Caco-2 (cell line): ENCODE measurements at regions not wholly inside any gene's neighbourhood (a gene's known extent, or its start where the extent isn't known, plus 50 kb on each side); places are given as distances from the start of the nearest gene placed in this dataset.

Experiments
- BruUV-seq: library from RNA; stranded (reverse); fragments of 400-500 nt; replicated peaks from 2 replicates; lab custom pipeline; 2021; lab: Mats Ljungman, UMichigan
- CTCF ChIA-PET: fragments of 300-600 bp; sonication (Branson Sonifier 250); formaldehyde crosslinking; loops from one replicate; lab custom pipeline; 2022; ENCODE audit warnings: antibody characterized with exemption; lab: Charles Lee
- POLR2A ChIA-PET: fragments of 300-600 bp; sonication (Branson Sonifier 250); formaldehyde crosslinking; loops from one replicate; lab custom pipeline; 2022; ENCODE audit warnings: antibody characterized with exemption; lab: Charles Lee
- DNase-seq, 2 experiments: peaks; one replicate each; pipeline versions ENCODE4 v3.0.0 to v3.0.0-alpha.2; 2020 to 2022
- H3K27me3 ChIP-seq: replicated peaks from 2 replicates; pipeline ENCODE4 v1.6.0; 2011; ENCODE audit warnings: low read length; ENCODE audit not compliant: control insufficient read depth, insufficient read depth
- H3K36me3 ChIP-seq: 2 replicates; pipeline ENCODE4 v1.5.1; 2011; ENCODE audit warnings: low read length; ENCODE audit not compliant: control insufficient read depth, insufficient read depth
- H3K4me1 ChIP-seq: fragments of 250-450 bp; sonication (Bioruptor Pico); 2 replicates; pipeline ENCODE4 v1.5.1; 2020; ENCODE audit warnings: mild to moderate bottlenecking
- H3K4me3 ChIP-seq: 2 replicates; pipeline ENCODE4 v1.5.1; 2011; ENCODE audit warnings: low read depth, mild to moderate bottlenecking, control low read depth, low read length
- H3K9me3 ChIP-seq: fragments of 250-450 bp; sonication (Bioruptor Pico); 2 replicates; pipeline ENCODE4 v1.5.1; 2020; ENCODE audit warnings: mild to moderate bottlenecking, moderate library complexity
- H3K27ac Mint-ChIP-seq: one replicate; pipeline ENCODE4 v1.8.0; 2022; ENCODE audit warnings: mixed read lengths; ENCODE audit not compliant: unreplicated experiment
- H3K27me3 Mint-ChIP-seq: one replicate; pipeline ENCODE4 v1.8.0; 2022; ENCODE audit warnings: mixed read lengths; ENCODE audit not compliant: insufficient read depth, unreplicated experiment
- H3K36me3 Mint-ChIP-seq: one replicate; pipeline ENCODE4 v1.8.0; 2022; ENCODE audit warnings: mild to moderate bottlenecking, mixed read lengths; ENCODE audit not compliant: insufficient read depth, unreplicated experiment
- H3K4me1 Mint-ChIP-seq: one replicate; pipeline ENCODE4 v1.8.0; 2022; ENCODE audit warnings: low read depth, mixed read lengths; ENCODE audit not compliant: unreplicated experiment
- H3K4me3 Mint-ChIP-seq: one replicate; pipeline ENCODE4 v1.8.0; 2022; ENCODE audit warnings: mild to moderate bottlenecking, moderate library complexity, mixed read lengths; ENCODE audit not compliant: unreplicated experiment
- H3K9me3 Mint-ChIP-seq: one replicate; pipeline ENCODE4 v1.8.0; 2022; ENCODE audit warnings: mixed read lengths; ENCODE audit not compliant: unreplicated experiment
- CTCF ChIP-seq, 2 experiments: fragments of 200-600 bp in 1 of 2; IDR thresholded peaks; 1 replicate in 1 of 2; 2 replicates in 1 of 2; pipeline versions ENCODE4 v1.5.1 to v1.8.0; 2011 to 2022; ENCODE audit warnings: antibody characterized with exemption in 1 of 2, control low read depth in 1 of 2, inconsistent platforms in 1 of 2, low read depth in 1 of 2, low read length in 1 of 2, mild to moderate bottlenecking in 1 of 2, moderate library complexity in 1 of 2; ENCODE audit not compliant: insufficient read depth in 1 of 2, severe bottlenecking in 1 of 2, unreplicated experiment in 1 of 2
- intact Hi-C: fragments of 100-400 bp; cut with micrococcal nuclease; formaldehyde crosslinking; loops from one replicate; pipeline ENCODE4 v1.10.0; 2022; ENCODE audit not compliant: unreplicated experiment

GRCh38 chrX:26922278-26922677 is 540.9 kb downstream of the PPP4R3C start:
- CTCF ChIA-PET = no interaction called here
- H3K4me3 Mint-ChIP-seq = no peak overlapping the region
- no peak for TF ChIP-seq CTCF (IDR thresholded peaks at IDR 0.05; ENCODE audit: insufficient read depth in 1 of 2, low read depth in 1 of 2, low read length in 1 of 2, severe bottlenecking in 1 of 2, unreplicated experiment in 1 of 2)
- no peaks in the 10 kb centered on the region for H3K27me3 ChIP-seq
- no peaks in the 10 kb centered on the region for H3K4me1 ChIP-seq
- H3K36me3 Mint-ChIP-seq = no peaks in the 10 kb centered on the region
- POLR2A ChIA-PET = no interaction called here
- no peak for DNase-seq
- H3K9me3 Mint-ChIP-seq = no peaks in the 10 kb centered on the region
- H3K4me1 Mint-ChIP-seq = no peaks in the 10 kb centered on the region
- no peaks in the 10 kb centered on the region for H3K36me3 ChIP-seq
- H3K4me3 ChIP-seq = no peak overlapping the region
- intact Hi-C loops = no loop called here
- no TSS peak for BruUV-seq
- H3K27ac Mint-ChIP-seq = no peak overlapping the region
- no peaks in the 10 kb centered on the region for H3K27me3 Mint-ChIP-seq
- H3K9me3 ChIP-seq = no peaks in the 10 kb centered on the region

- Histone ChIP-seq H3K9me3 (no peaks in the 10 kb centered on the region), H3K4me1 (no peaks in the 10 kb centered on the region), H3K27me3 (no peaks in the 10 kb centered on the region), H3K36me3 (no peaks in the 10 kb centered on the region), H3K4me3 (no peak overlapping the region)
- intact Hi-C loops = loop anchor here (1.0 to 5.0 kb wide), 4 partner anchors 66 to 476 kb away; no protein-coding TSS in a partner anchor
- Mint-ChIP-seq H3K4me3 (no peak overlapping the region), H3K27ac (no peak overlapping the region), H3K9me3 (no peaks in the 10 kb centered on the region), H3K4me1 (no peaks in the 10 kb centered on the region), H3K27me3 (no peaks in the 10 kb centered on the region), H3K36me3 (no peaks in the 10 kb centered on the region)
- CTCF ChIA-PET = interaction anchor here (0.8 kb wide), 1 partner anchor 15 kb away, joined by 7 read pairs; no protein-coding TSS in a partner anchor
- BruUV-seq = no TSS peak
- peak; percentile 21 to 42 for DNase-seq
- POLR2A ChIA-PET = no interaction called here
- TF ChIP-seq CTCF (IDR thresholded peaks at IDR 0.05; ENCODE audit: insufficient read depth in 1 of 2, low read depth in 1 of 2, low read length in 1 of 2, severe bottlenecking in 1 of 2, unreplicated experiment in 1 of 2) = peak in 1 of 2 experiments; percentile 24
These were observed 544.5 kb downstream of the PPP4R3C start for GRCh38 chrX:26918631-26919030.

- no peaks in the 10 kb centered on the region for H3K27me3 ChIP-seq
- no peak overlapping the region for H3K4me3 Mint-ChIP-seq
- no peaks in the 10 kb centered on the region for H3K4me1 ChIP-seq
- H3K27ac Mint-ChIP-seq = no peak overlapping the region
- no TSS peak for BruUV-seq
- H3K36me3 Mint-ChIP-seq = no peaks in the 10 kb centered on the region
- DNase-seq = no peak
- no peaks in the 10 kb centered on the region for H3K27me3 Mint-ChIP-seq
- no peaks in the 10 kb centered on the region for H3K9me3 Mint-ChIP-seq
- POLR2A ChIA-PET = no interaction called here
- H3K4me1 Mint-ChIP-seq = no peaks in the 10 kb centered on the region
- intact Hi-C loops = loop anchor here (5.0 kb wide), 1 partner anchor 265 kb away; no protein-coding TSS in a partner anchor
- no peak for TF ChIP-seq CTCF (IDR thresholded peaks at IDR 0.05; ENCODE audit: insufficient read depth in 1 of 2, low read depth in 1 of 2, low read length in 1 of 2, severe bottlenecking in 1 of 2, unreplicated experiment in 1 of 2)
- H3K4me3 ChIP-seq = no peak overlapping the region
- H3K9me3 ChIP-seq = no peaks in the 10 kb centered on the region
- CTCF ChIA-PET = no interaction called here
- no peaks in the 10 kb centered on the region for H3K36me3 ChIP-seq
These were observed 546.1 kb downstream of the PPP4R3C start for GRCh38 chrX:26916991-26917390.
